HG02884 (cell line): ENCODE measurements at regions not wholly inside any gene's neighbourhood (a gene's known extent, or its start where the extent isn't known, plus 50 kb on each side); places are given as distances from the start of the nearest gene placed in this dataset.

Experiments used
- ATAC-seq: cut with Tn5 transposase; IDR thresholded peaks from one replicate; pipeline ENCODE4 v1.9.1; 2021; ENCODE audit warnings: mild to moderate bottlenecking, moderate library complexity; ENCODE audit not compliant: unreplicated experiment

GRCh38 chr20:56828402-56828801 lies 199.3 kb downstream of the TFAP2C start:
- no peak for ATAC-seq

- no peak for ATAC-seq
Observed at GRCh38 chr20:56829788-56830385, 200.8 kb downstream of the TFAP2C start.

GRCh38 chr20:56831795-56832194 lies 202.7 kb downstream of the TFAP2C start:
- no peak for ATAC-seq

- ATAC-seq = no peak
Observed at GRCh38 chr20:56833427-56833826, 204.3 kb downstream of the TFAP2C start.

- no peak for ATAC-seq
Observed at GRCh38 chr20:56835829-56836550, 206.9 kb downstream of the TFAP2C start.

- no peak for ATAC-seq
Observed at GRCh38 chr20:56839222-56839621, 210.1 kb downstream of the TFAP2C start.

GRCh38 chr20:56839786-56840185 lies 210.7 kb downstream of the TFAP2C start:
- ATAC-seq = no peak

- no peak for ATAC-seq
Observed at GRCh38 chr20:56840716-56841261, 211.7 kb downstream of the TFAP2C start.

GRCh38 chr20:56841346-56841908 lies 212.3 kb downstream of the TFAP2C start:
- no peak for ATAC-seq

- ATAC-seq = no peak
Observed at GRCh38 chr20:56842056-56842455, 212.9 kb downstream of the TFAP2C start.

- no peak for ATAC-seq
Observed at GRCh38 chr20:56843386-56843785, 214.3 kb downstream of the TFAP2C start.

GRCh38 chr20:56843817-56844216 lies 214.7 kb downstream of the TFAP2C start:
- ATAC-seq = no peak

GRCh38 chr20:56845546-56846086 lies 216.5 kb downstream of the TFAP2C start:
- ATAC-seq = no peak

GRCh38 chr20:56848561-56848960 lies 219.5 kb downstream of the TFAP2C start:
- no peak for ATAC-seq

GRCh38 chr20:56851552-56851951 lies 222.4 kb downstream of the TFAP2C start:
- ATAC-seq = no peak

- ATAC-seq = no peak
Observed at GRCh38 chr20:56855708-56856107, 226.6 kb downstream of the TFAP2C start.

GRCh38 chr20:56857950-56858349 lies 228.8 kb downstream of the TFAP2C start:
- no peak for ATAC-seq

GRCh38 chr20:56859039-56859800 lies 230.1 kb downstream of the TFAP2C start:
- no peak for ATAC-seq

GRCh38 chr20:56859801-56860261 lies 230.7 kb downstream of the TFAP2C start:
- no peak for ATAC-seq

- no peak for ATAC-seq
Observed at GRCh38 chr20:56860413-56860812, 231.3 kb downstream of the TFAP2C start.

GRCh38 chr20:56861590-56861989 lies 232.5 kb downstream of the TFAP2C start:
- no peak for ATAC-seq
